SIG-M5 treated with dmso at 0.1 percent for 504 hours (cell line): ENCODE measurements at regions not wholly inside any gene's neighbourhood (a gene's known extent, or its start where the extent isn't known, plus 50 kb on each side); places are given as distances from the start of the nearest gene placed in this dataset.
A peak's percentile ranks its signal among the peaks of the same experiment; 100 is the strongest.
"Not testable (repeated sequence)": the region's sequence is repeated elsewhere in the genome, so short reads cannot be mapped to it uniquely, and the experiment has no call there.

Source experiments
- DNase-seq: peaks from one replicate; lab custom pipeline; 2025; ENCODE audit not compliant: unreplicated experiment; lab: John Stamatoyannopoulos, UW

GRCh38 chr7:114293289-114294012, 121.2 kb upstream of the FOXP2 start:
- DNase-seq, result peak; percentile 52

- no peak for DNase-seq
Measured at GRCh38 chr7:114279901-114280300, 134.7 kb upstream of the FOXP2 start.

- DNase-seq, result no peak
Measured at GRCh38 chr7:114273218-114273617, 141.4 kb upstream of the FOXP2 start.

GRCh38 chr7:114269714-114270113, 144.9 kb upstream of the FOXP2 start:
- no peak for DNase-seq

GRCh38 chr7:114267550-114267949, 147.1 kb upstream of the FOXP2 start:
- DNase-seq, result not testable (repeated sequence)

- DNase-seq, result no peak
Measured at GRCh38 chr7:114264023-114264422, 150.6 kb upstream of the FOXP2 start.

GRCh38 chr7:114263219-114263618, 151.4 kb upstream of the FOXP2 start:
- DNase-seq, result no peak

- DNase-seq, result no peak
Measured at GRCh38 chr7:114255404-114255841, 159.2 kb upstream of the FOXP2 start.

- DNase-seq, result no peak
Measured at GRCh38 chr7:114243646-114244045, 171.0 kb upstream of the FOXP2 start.

- DNase-seq, result no peak
Measured at GRCh38 chr7:114242992-114243507, 171.6 kb upstream of the FOXP2 start.

- DNase-seq, result no peak
Measured at GRCh38 chr7:114229246-114229645, 185.4 kb upstream of the FOXP2 start.

- no peak for DNase-seq
Measured at GRCh38 chr7:114225784-114226183, 188.8 kb upstream of the FOXP2 start.

- no peak for DNase-seq
Measured at GRCh38 chr7:114218283-114218682, 196.3 kb upstream of the FOXP2 start.

GRCh38 chr7:114217026-114217806, 197.4 kb upstream of the FOXP2 start:
- no peak for DNase-seq

GRCh38 chr7:114214466-114214865, 200.1 kb upstream of the FOXP2 start:
- DNase-seq, result no peak

GRCh38 chr7:114212721-114213429, 201.7 kb upstream of the FOXP2 start:
- DNase-seq, result no peak

GRCh38 chr7:114209968-114210367, 204.6 kb upstream of the FOXP2 start:
- no peak for DNase-seq

GRCh38 chr7:114206688-114207087, 207.9 kb upstream of the FOXP2 start:
- DNase-seq, result no peak

- no peak for DNase-seq
Measured at GRCh38 chr7:114196517-114196916, 218.1 kb upstream of the FOXP2 start.

GRCh38 chr7:114190387-114190786, 224.2 kb upstream of the FOXP2 start:
- no peak for DNase-seq

GRCh38 chr7:114183311-114184088, 231.1 kb upstream of the FOXP2 start:
- no peak for DNase-seq
